ENCODE measurements at regions not wholly inside any gene's neighbourhood (a gene's known extent, or its start where the extent isn't known, plus 50 kb on each side); places are given as distances from the start of the nearest gene placed in this dataset.

DNA sequence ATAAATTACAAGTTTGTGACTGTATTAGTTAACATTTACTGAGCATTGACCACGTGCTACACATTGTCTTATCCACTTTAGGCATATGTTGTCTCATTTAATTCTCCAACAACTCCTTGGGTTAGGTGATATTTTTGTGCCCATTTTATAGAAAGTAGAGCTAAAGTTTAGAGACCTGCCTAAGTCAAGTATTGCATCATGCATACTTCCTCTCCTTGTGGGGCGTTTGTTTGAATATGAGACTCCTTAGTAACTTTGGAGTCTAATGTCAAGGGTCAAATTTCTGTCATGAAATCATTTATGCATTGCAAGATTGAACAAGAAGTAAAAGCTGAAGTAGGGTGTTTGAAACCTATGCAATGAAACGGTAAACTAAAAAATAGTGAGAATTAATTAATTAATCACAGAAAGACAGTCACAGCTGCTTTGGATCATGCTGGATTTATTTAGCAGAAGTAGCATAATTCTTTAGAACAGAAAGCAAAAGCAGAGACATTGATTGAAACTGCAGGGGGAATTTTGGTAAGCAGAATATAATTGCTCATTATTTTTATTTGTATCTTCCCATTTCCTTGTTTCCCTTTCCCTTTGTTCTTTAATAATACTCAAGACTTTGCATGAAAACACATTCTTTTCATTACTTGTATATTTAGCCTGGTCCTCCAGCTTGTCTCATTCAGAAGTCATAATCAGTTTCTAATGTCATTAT lies 1374.4 kb upstream of the GJE1 start:
- no peak for TF ChIP-seq POLR2A (IDR thresholded peaks at IDR 0.05)
- TF ChIP-seq, protein P1, sequence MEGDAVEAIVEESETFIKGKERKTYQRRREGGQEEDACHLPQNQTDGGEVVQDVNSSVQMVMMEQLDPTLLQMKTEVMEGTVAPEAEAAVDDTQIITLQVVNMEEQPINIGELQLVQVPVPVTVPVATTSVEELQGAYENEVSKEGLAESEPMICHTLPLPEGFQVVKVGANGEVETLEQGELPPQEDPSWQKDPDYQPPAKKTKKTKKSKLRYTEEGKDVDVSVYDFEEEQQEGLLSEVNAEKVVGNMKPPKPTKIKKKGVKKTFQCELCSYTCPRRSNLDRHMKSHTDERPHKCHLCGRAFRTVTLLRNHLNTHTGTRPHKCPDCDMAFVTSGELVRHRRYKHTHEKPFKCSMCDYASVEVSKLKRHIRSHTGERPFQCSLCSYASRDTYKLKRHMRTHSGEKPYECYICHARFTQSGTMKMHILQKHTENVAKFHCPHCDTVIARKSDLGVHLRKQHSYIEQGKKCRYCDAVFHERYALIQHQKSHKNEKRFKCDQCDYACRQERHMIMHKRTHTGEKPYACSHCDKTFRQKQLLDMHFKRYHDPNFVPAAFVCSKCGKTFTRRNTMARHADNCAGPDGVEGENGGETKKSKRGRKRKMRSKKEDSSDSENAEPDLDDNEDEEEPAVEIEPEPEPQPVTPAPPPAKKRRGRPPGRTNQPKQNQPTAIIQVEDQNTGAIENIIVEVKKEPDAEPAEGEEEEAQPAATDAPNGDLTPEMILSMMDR (IDR thresholded peaks at IDR 0.05) = no peak
